Spleen (tissue), 11 donors: ENCODE measurements at regions not wholly inside any gene's neighbourhood (a gene's known extent, or its start where the extent isn't known, plus 50 kb on each side); places are given as distances from the start of the nearest gene placed in this dataset.

Source experiments
- DNase-seq: peaks from one replicate; pipeline ENCODE4 v3.0.0-alpha.2; 2020
- H3K27ac ChIP-seq, 8 donors: fragments of 200-600 bp; sonication (generic) in 7 of 8; 1 replicate in 4 of 8; 2 replicates in 4 of 8; pipeline versions ENCODE4 v1.5.0 to v1.8.0; 2016 to 2021; ENCODE audit warnings: inconsistent platforms in 4 of 8, mild to moderate bottlenecking in 4 of 8, moderate library complexity in 1 of 8
- H3K27me3 ChIP-seq, 7 donors: fragments of 200-600 bp; sonication (generic) in 6 of 7; replicated peaks in 1 of 7; 1 replicate in 4 of 7; 2 replicates in 3 of 7; pipeline versions ENCODE4 v1.5.0 to v1.8.0; 2016 to 2021; ENCODE audit warnings: inconsistent platforms in 3 of 7, mild to moderate bottlenecking in 1 of 7
- H3K36me3 ChIP-seq, 6 donors: fragments of 200-600 bp; sonication (generic) in 5 of 6; 1 replicate in 4 of 6; 2 replicates in 2 of 6; pipeline versions ENCODE4 v1.5.0 to v1.8.0; 2016 to 2021; ENCODE audit warnings: inconsistent platforms in 2 of 6
- H3K4me1 ChIP-seq, 6 donors: fragments of 200-600 bp; sonication (generic) in 5 of 6; 1 replicate in 3 of 6; 2 replicates in 3 of 6; pipeline versions ENCODE4 v1.5.0 to v1.8.0; 2016 to 2021; ENCODE audit warnings: inconsistent platforms in 3 of 6
- H3K4me3 ChIP-seq, 8 donors: fragments of 200-600 bp; sonication (generic) in 7 of 8; 1 replicate in 4 of 8; 2 replicates in 4 of 8; pipeline versions ENCODE4 v1.5.0 to v1.8.0; 2016 to 2021; ENCODE audit warnings: inconsistent platforms in 4 of 8, mild to moderate bottlenecking in 4 of 8, moderate library complexity in 2 of 8
- H3K9me3 ChIP-seq, 8 donors: fragments of 200-600 bp; sonication (generic) in 7 of 8; 1 replicate in 4 of 8; 2 replicates in 4 of 8; pipeline versions ENCODE4 v1.5.0 to v1.8.0; 2016 to 2021; ENCODE audit warnings: inconsistent platforms in 4 of 8
- CTCF ChIP-seq, 11 experiments: fragments of 200-600 bp in 7 of 11; fragments of 450-650 bp in 4 of 11; sonication (generic) in 4 of 11; IDR thresholded peaks in 8 of 11; conservative IDR thresholded peaks in 3 of 11; 1 replicate in 7 of 11; 2 replicates in 4 of 11; pipeline versions ENCODE4 v1.4.0 to v1.8.0; 2016 to 2021; ENCODE audit warnings: antibody characterized with exemption in 11 of 11, inconsistent platforms in 4 of 11, mild to moderate bottlenecking in 1 of 11
- POLR2A ChIP-seq, 3 donors: fragments of 450-650 bp; IDR thresholded peaks; one replicate each; pipeline ENCODE4 v1.5.1; 2017; ENCODE audit warnings: antibody characterized with exemption in 3 of 3, mild to moderate bottlenecking in 1 of 3
- POLR2AphosphoS5 ChIP-seq, 3 donors: sonication (generic); formaldehyde crosslinking; IDR thresholded peaks; one replicate each; pipeline ENCODE4 v1.5.1; 2017; ENCODE audit warnings: antibody characterized with exemption in 3 of 3
- WGBS, 5 donors: extraction: QIAGEN DNeasy Blood & Tissue Kit in 3 of 5; methylation state at CpG; one replicate each; pipeline versions ENCODE4 v1.1.5 to v1.1.7; 2013 to 2018; 5-methylcytosine and 5-hydroxymethylcytosine counted together
- intact Hi-C: fragments of 100-400 bp; cut with DNase I; formaldehyde crosslinking; loops from one replicate; pipeline ENCODE4 v1.15.0; 2023; ENCODE audit warnings: low total_unique reads
- donor health status: healthy with polysubstance abuse.
- donor health status: DM: no; HTN: no; CAD: no; lungs with moderate emphysema.
- donor health status: DM: no; HTN: no; CAD: no.
- donor health status: Bipolar disorder and iron deficiency.
- donor health status: healthy.
- donor health status: DM: no; HTN: no; CAD: no.
- donor health status: DM: yes; HTN: yes; CAD: no.

GRCh38 chr3:69568951-69569350, 170.3 kb upstream of the MITF start:
- no peak overlapping the region for H3K4me3 ChIP-seq
- H3K9me3 ChIP-seq: no peaks in the 10 kb centered on the region
- H3K4me1 ChIP-seq: peaks cover 0 to 34% (median 8%) of the 10 kb centered on the region in 6 donors
- no peaks in the 10 kb centered on the region for H3K36me3 ChIP-seq
- intact Hi-C loops: no loop called here
- no peak for TF ChIP-seq POLR2AphosphoS5 (IDR thresholded peaks at IDR 0.05)
- no peak for TF ChIP-seq POLR2A (IDR thresholded peaks at IDR 0.05)
- no peak for TF ChIP-seq CTCF (IDR thresholded peaks at IDR 0.05 in 8 of 11, conservative IDR thresholded peaks at IDR 0.05 in 3 of 11)
- no peak for DNase-seq
- WGBS, 5 donors: 72 to 97% (median 94%) methylated on average over 2 of the region's 2 CpGs
- H3K27ac ChIP-seq: no peak overlapping the region
- no peaks in the 10 kb centered on the region for H3K27me3 ChIP-seq

- 53 to 72% (median 62%) methylated on average over 2 of the region's 2 CpGs for WGBS, 5 donors
Measured at GRCh38 chr3:69568458-69568857, 170.8 kb upstream of the MITF start.

GRCh38 chr3:69567710-69568052, 171.6 kb upstream of the MITF start:
- no peaks in the 10 kb centered on the region for H3K36me3 ChIP-seq
- no peak for TF ChIP-seq CTCF (IDR thresholded peaks at IDR 0.05 in 8 of 11, conservative IDR thresholded peaks at IDR 0.05 in 3 of 11)
- TF ChIP-seq POLR2AphosphoS5 (IDR thresholded peaks at IDR 0.05): no peak
- TF ChIP-seq POLR2A (IDR thresholded peaks at IDR 0.05): no peak
- peaks cover 0 to 34% (median 8%) of the 10 kb centered on the region in 6 donors for H3K4me1 ChIP-seq
- no peak for DNase-seq
- WGBS, 5 donors: 90 to 98% (median 94%) methylated on average over 2 of the region's 2 CpGs
- H3K27me3 ChIP-seq: no peaks in the 10 kb centered on the region
- no peaks in the 10 kb centered on the region for H3K9me3 ChIP-seq
- intact Hi-C loops: no loop called here
- no peak overlapping the region for H3K27ac ChIP-seq
- H3K4me3 ChIP-seq: no peak overlapping the region

More at GRCh38 chr3:69568458-69568857, 170.8 kb upstream of the MITF start:
- intact Hi-C loops: no loop called here
- TF ChIP-seq CTCF (IDR thresholded peaks at IDR 0.05 in 8 of 11, conservative IDR thresholded peaks at IDR 0.05 in 3 of 11) (no peak), POLR2AphosphoS5 (IDR thresholded peaks at IDR 0.05) (no peak), POLR2A (IDR thresholded peaks at IDR 0.05) (no peak)
- Histone ChIP-seq H3K27ac (no peak overlapping the region), H3K4me1 (peaks cover 0 to 34% (median 8%) of the 10 kb centered on the region in 6 donors), H3K27me3 (no peaks in the 10 kb centered on the region), H3K4me3 (no peak overlapping the region), H3K9me3 (no peaks in the 10 kb centered on the region), H3K36me3 (no peaks in the 10 kb centered on the region)
- no peak for DNase-seq

GRCh38 chr3:69567023-69567709, 172.1 kb upstream of the MITF start:
- DNase-seq: no peak
- Histone ChIP-seq H3K4me3 (no peak overlapping the region), H3K27ac (no peak overlapping the region), H3K4me1 (peaks cover 0 to 35% (median 8%) of the 10 kb centered on the region in 6 donors), H3K36me3 (no peaks in the 10 kb centered on the region), H3K27me3 (no peaks in the 10 kb centered on the region), H3K9me3 (no peaks in the 10 kb centered on the region)
- WGBS, 5 donors: 48 to 64% (median 60%) methylated on average over 4 of the region's 4 CpGs
- intact Hi-C loops: no loop called here
- no peak for TF ChIP-seq POLR2AphosphoS5 (IDR thresholded peaks at IDR 0.05)
